ENCODE measurements at regions not wholly inside any gene's neighbourhood (a gene's known extent, or its start where the extent isn't known, plus 50 kb on each side); places are given as distances from the start of the nearest gene placed in this dataset.

DNA sequence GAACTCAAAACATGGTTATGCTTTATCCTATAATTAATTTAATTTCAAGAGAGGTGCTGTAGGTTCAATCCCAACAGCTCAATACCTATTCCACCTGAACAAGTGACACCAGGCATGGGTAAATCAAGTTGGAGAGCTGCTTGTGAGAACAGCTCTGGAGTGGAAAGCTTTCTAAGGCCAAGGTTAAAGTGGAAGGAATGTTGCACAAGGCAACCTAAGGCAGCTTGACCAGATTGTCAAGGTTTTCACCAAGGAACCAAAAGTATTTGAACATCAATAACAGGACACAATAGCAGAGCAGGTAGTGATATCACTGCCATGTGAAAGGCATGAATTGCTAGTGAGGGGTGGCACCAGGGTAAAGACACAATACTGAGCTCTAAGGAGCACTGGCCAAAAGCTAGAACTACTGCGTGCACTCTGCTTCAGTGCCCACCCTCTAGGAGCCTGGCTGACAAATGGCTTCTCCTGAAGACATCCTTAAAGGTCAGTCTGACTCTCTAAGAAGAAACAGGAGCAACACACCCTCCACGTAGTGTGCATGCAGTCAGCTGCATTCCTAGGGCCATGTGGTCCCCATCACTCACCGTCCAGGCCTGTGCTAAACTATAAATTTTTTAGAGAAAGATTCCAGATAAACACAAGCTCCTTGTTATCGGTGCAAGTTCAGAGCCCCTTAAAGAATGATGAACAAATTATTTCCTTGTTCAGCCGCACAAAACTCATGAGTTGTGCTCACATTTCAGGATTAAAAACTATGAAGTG, 677.7 kb upstream of the KLF4 start:
- no peak for DNase-seq

DNA sequence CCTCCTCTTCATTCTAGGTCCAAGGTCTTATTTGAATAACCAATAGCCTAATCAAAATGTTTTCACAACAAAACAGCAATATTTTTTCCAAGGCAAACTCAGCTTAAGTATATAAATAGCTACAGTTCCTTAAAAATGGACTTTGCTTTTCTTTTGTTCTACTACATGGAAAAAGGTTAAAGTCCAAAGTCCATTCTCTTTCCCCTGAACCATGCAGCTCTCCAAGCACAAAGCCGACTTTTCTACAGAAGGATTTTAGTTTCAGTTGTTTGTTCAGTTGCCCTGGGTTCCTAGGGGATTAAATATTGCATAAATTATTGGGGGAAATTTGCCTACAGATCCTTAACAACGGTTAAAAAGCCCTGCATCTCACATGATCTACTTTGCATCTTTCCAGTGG, 677.0 kb upstream of the KLF4 start:
- DNase-seq: no peak

DNA sequence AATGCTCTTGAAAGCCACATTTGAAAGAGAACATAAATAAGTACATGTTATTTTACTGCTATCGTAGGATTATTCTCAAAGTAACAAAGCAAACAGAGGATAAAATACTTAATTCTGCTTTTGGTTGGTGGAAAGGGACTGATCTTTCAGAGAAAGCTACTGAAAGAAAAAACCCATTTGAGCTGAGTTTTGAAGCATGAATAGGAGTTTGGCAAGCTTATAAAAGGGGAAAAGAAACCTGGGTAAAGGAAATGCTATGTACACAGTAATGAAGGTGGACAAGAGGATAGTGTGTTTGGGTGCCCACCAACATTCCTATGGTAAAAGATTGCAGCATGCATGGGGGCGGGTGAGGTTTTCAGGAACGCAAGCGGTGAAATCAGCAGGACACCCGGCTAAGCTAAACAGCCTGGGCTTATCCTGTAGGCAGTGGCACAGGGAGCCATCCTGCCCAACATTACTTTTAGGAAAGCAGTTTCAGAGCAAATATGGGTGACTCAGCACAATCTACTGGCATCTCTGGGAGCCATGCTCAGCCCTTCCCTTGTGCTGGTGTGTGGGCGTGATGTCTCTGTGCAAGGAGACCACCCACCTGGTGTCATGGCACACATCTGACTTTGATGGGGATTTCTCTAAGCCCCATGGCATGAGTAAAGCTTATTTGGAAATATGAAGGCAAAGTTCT, 673.9 kb upstream of the KLF4 start:
- no peak for DNase-seq

DNA sequence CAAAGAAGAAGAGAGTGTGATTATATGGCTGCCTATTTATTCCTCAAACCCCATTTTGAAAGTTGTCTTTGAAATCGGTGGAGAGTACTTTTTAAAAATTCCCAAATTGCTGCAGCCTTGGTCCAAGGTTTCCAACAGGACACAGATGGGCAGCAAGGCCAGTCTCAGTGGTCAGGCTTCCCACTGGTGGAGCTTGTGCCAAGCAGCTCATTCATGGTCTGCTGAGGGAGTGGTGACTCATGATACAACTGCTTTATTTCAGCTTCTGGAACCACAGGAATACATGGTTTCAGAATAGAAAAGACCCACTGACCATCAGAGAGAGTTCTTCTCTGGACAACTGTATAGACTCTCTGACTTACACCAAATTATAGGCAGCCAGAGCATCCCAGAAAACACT, 673.1 kb upstream of the KLF4 start:
- DNase-seq: no peak

DNA sequence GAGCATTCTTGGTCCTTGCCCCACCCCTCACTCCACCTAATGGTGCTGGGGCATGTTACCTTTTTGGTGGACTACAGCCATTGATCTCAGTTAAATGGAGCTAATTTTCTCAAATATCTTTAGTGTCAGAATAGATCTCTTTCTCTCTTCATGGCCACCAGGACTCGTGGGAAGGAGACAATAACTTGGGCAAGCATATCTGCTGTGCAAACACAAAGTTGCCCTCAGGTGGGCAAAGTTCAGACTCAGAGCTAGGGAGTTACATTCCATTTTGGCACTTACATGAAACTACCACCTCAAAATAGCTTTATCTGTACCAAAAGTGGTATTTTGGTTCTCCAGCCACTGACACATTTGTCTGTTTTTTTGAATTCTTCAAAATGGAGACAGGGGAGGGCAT, 671.9 kb upstream of the KLF4 start:
- DNase-seq: no peak

DNA sequence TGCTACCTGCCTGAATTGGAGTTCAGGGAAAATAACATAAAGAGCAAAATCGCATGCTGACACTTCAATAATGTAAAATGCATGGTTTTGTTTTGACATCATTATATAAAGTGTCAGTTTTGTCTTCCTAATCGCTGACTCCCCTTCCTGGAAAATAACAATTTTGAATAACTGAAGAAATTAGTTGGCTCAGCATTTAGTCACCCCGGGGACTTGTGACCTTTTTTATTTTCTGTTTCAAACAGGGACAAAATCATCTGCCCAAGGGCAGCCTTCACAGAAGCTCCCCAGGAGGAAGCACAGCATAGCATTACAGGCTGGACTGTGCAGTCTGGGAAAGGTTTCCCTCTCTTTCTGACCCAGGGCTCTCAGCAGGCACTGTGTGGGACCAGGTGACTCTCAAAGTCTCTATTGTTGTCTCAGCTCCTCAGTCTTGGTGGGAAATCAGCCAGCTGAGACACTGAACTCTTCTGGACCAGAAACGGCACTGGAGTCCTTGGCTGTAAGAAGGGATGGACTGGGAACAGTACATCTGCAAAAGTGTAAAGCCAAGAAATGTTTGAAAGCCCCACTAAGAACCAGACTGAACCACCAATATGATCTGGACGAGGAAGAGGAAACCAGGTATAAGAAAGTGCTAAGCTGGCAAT, 671.3 kb upstream of the KLF4 start:
- DNase-seq: no peak

DNA sequence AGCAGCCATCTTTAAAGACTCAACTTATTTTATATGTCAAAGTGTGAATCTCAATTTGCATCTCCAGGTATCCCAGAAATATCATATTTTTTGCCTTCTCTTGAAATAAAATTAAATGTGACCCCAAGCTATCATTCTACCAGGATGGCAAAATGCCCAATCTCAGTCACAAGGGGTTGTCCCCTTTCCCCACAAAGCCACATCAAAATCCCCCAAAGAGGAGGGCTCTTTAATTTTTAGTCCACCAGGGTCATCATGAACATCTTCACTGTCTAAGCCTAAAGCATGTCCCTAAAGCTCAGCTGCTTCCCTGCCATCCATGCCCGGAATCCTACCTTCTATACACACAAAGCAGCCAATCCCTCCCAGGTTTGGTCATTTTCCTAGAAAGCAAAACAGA, 670.5 kb upstream of the KLF4 start:
- DNase-seq: no peak

- DNase-seq: no peak
These were observed 668.8 kb upstream of the KLF4 start for GRCh38 chr9:108158236-108158995.

- no peak for DNase-seq
These were observed 666.9 kb upstream of the KLF4 start for GRCh38 chr9:108156270-108156998.

- no peak for DNase-seq
These were observed 663.8 kb upstream of the KLF4 start for GRCh38 chr9:108153416-108153815.

DNA sequence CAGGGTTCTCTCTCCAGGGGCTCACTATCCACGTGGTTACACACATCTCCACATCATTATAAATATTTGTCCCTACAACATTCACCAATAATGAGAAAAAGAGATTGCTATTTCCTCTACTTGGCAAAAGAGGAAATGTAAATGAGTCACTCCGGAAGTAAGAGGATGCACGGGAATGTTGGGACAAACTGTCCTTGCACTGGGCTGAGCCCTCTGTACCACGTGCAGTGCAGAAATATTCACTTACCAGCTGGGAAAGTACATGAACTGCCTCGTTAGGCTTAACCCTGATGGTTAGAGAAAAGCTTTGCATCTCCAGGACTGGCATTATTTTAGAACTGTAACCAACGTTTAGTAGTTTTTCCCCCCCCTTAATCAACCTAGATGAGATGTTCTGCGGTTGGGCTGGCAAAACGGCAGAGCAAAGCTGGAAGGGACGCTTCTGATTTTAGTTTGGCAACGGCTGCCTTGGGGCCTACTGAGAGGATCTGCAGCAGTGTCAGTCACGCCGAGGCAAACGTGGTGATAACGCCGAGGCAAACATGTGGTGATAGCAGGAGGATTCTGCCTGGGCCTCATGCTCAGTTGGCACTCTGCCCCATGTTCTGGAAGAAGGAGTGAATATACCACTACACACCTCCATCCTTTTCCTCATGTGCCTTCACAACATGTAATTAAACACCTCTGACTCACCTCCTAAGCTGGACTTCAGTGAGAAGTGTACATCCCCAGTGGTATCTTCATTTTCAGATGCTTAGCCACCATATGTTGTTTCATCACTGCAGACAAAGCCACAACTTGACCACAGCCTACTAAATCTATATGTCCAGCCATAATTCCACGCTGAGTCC, 661.4 kb upstream of the KLF4 start:
- peak; percentile 11 for DNase-seq

- DNase-seq: no peak
These were observed 659.8 kb upstream of the KLF4 start for GRCh38 chr9:108149326-108149725.

DNA sequence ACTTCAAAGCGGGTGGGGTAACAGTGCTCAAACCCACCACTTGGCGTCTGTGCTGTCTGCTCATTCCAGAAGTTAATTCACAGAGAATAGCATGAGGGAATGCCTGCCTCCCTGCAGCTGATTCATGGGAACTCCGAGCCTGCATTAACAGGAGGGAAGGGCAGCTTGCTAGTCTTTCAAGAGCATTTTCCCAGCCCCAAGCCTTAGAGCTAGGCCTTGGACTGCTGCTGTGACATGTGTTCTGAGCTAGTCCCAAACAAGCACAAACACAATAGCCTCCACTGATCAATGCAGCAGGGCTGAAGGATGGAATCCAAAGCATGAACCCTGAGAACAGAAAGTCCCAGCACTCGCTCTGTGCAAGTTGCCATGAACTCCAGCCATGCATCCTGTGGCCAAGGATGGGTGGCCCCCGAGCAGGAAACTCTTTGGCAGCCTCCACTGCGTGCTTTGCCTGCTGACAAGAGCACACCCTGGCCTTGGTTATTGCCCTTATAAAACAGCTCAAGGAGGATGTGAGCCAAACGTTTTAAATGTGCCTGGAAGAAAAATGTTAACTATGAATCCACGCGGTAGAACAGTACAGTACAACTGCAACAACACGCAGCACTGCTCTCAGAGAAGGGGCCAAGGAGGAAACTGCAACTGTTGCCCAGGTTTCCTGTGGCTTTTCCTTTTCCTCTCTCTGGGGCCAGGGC, 653.1 kb upstream of the KLF4 start:
- peak; percentile 86 for DNase-seq

DNA sequence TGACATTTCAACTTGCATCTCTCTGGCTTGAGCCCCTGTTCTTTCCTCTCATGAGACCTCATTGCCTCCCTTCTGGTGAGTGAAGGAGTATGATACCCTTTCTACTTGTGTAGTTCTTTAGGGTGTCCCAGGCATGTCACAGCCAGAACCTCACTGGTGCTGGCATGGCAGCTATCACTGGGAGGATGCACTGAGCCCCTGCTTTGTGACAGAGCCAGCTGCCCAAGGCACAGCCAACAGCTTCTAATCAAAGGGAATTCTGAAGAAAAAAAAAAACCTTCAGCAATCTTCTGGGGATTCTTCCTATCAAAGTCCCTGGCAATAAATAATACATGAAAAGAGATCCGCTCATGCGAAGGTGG, 652.6 kb upstream of the KLF4 start:
- no peak for DNase-seq

DNA sequence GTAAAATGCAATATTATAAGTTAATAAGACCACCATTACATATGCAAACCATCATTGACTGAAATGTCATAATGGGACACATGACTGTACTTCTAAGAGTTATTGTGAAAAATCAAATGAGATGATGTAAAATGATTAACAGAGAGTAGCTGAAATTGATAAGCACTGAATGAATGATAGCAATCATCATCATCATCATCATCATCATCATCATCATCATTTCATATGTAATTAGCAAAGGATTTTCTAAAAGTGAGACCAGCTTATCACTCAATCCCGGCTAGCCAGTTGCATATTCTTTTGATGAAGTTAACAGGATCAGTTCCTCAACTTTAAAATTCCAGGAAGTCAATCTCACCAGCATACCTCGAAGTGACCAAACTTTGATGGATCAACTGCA, 650.3 kb upstream of the KLF4 start:
- DNase-seq: no peak

- DNase-seq: no peak
These were observed 648.9 kb upstream of the KLF4 start for GRCh38 chr9:108138516-108138915.

GRCh38 chr9:108136656-108137055, 647.1 kb upstream of the KLF4 start:
- DNase-seq: no peak

DNA sequence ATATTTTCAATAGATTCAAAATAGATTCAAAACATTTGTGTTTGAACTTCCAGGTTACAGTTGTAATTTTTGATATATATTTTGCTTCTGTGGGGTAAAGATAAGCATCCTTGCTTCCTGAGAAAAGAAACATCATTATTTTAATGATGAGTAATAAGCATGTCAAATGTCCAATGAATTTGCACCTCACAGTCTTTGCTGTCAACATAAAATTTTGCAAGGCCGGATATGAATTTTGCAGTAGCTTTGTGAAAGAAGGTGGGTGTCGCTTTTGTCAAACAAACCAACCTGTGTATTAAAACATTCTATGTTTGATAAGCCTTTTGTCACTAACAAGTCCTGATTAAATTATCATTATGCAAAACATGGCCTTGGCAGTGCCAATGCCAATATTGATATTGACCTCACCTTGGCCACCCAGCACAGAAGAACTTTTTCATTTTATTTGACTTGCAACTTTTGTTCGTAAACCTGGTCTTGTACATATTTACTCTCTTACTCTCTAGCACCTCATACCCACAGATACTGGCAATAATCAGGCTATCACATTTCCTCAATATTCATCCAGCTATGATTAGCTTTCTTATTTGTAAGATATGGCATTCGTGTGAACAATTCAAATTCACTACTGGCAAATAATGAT, 645.0 kb upstream of the KLF4 start:
- no peak for DNase-seq

- no peak for DNase-seq
These were observed 644.1 kb upstream of the KLF4 start for GRCh38 chr9:108133680-108134079.

GRCh38 chr9:108133101-108133500, 643.5 kb upstream of the KLF4 start:
- DNase-seq: no peak

DNA sequence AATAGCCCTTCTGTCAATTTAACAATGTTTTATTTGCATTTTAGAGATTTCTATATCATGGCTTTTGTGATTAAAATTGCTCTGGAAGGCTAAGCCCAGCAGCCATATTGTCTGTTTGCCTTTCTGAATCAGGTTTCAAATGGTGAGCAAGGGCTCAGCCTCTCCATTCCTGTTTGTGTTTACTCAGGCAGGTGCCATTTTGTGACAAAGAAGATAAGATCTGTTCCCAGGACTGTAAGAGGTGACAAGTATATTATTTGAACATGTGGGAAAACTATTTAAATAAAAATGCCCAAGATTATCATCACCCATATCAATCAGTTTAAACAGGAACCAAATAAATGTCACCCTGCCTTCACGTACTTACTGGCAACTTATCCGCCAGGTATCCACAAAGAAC, 641.3 kb upstream of the KLF4 start:
- DNase-seq: no peak

All from eye (tissue), 1 donor.